Natural killer cell (primary cell): ENCODE measurements at regions not wholly inside any gene's neighbourhood (a gene's known extent, or its start where the extent isn't known, plus 50 kb on each side); places are given as distances from the start of the nearest gene placed in this dataset.
"Not testable (repeated sequence)": the region's sequence is repeated elsewhere in the genome, so short reads cannot be mapped to it uniquely, and the experiment has no call there.

Source experiments
- ATAC-seq, 3 donors: fragments of 150-1000 bp in 2 of 3; fragments of 200-7000 bp in 1 of 3; cut with Tn5 transposase; 1 replicate in 1 of 3; 2 replicates in 2 of 3; pipeline ENCODE4 v1.10.0; 2021; ENCODE audit warnings: mild to moderate bottlenecking in 2 of 3, moderate library complexity in 2 of 3
- DNase-seq, 2 donors: peaks; one replicate each; pipeline versions ENCODE4 v3.0.0 to v3.0.0-alpha.2; 2013 to 2021; ENCODE audit warnings: mixed read lengths in 1 of 2
- H3K27ac ChIP-seq: one replicate; pipeline ENCODE4 v1.5.1; 2013; ENCODE audit warnings: mild to moderate bottlenecking, low read length
- H3K27me3 ChIP-seq: one replicate; pipeline ENCODE4 v1.6.1; 2013; ENCODE audit warnings: low read length; ENCODE audit not compliant: control insufficient read depth, insufficient read depth
- H3K36me3 ChIP-seq: one replicate; pipeline ENCODE4 v1.6.1; 2013; ENCODE audit warnings: low read length; ENCODE audit not compliant: control insufficient read depth, insufficient read depth
- H3K4me1 ChIP-seq: one replicate; pipeline ENCODE4 v1.6.1; 2013; ENCODE audit warnings: low read length; ENCODE audit not compliant: control insufficient read depth, insufficient read depth
- H3K4me3 ChIP-seq: one replicate; pipeline ENCODE4 v1.5.1; 2013; ENCODE audit warnings: low read length
- H3K9me3 ChIP-seq: one replicate; pipeline ENCODE4 v1.6.1; 2013; ENCODE audit warnings: low read length; ENCODE audit not compliant: control insufficient read depth, insufficient read depth
- H3K27ac Mint-ChIP-seq, 2 donors: one replicate each; pipeline ENCODE4 v1.8.0; 2022; ENCODE audit warnings: mild to moderate bottlenecking in 2 of 2, mixed read lengths in 2 of 2, moderate library complexity in 1 of 2
- H3K27me3 Mint-ChIP-seq, 2 donors: one replicate each; pipeline ENCODE4 v1.8.0; 2022; ENCODE audit warnings: low read depth in 2 of 2, mixed read lengths in 2 of 2
- H3K36me3 Mint-ChIP-seq: one replicate; pipeline ENCODE4 v1.8.0; 2022; ENCODE audit warnings: mixed read lengths
- H3K4me1 Mint-ChIP-seq, 2 donors: one replicate each; pipeline ENCODE4 v1.8.0; 2022; ENCODE audit warnings: mixed read lengths in 2 of 2
- H3K4me3 Mint-ChIP-seq: one replicate; pipeline ENCODE4 v1.8.0; 2022; ENCODE audit warnings: mild to moderate bottlenecking, moderate library complexity, mixed read lengths
- H3K9me3 Mint-ChIP-seq, 2 donors: one replicate each; pipeline ENCODE4 v1.8.0; 2022; ENCODE audit warnings: mixed read lengths in 2 of 2
- WGBS: methylation state at CpG from one replicate; pipeline ENCODE4 v1.1.7; 2013; ENCODE audit warnings: missing lambda C conversion rate; ENCODE audit not compliant: insufficient coverage; 5-methylcytosine and 5-hydroxymethylcytosine counted together
- intact Hi-C: fragments of 100-400 bp; cut with micrococcal nuclease; formaldehyde crosslinking; loops from one replicate; pipeline ENCODE4 v1.14.2; 2022
- TF ChIP-seq, protein P1 (sequence below): fragments of 200-600 bp; IDR thresholded peaks from one replicate; pipeline ENCODE4 v1.8.0; 2022; ENCODE audit warnings: antibody characterized with exemption

DNA sequence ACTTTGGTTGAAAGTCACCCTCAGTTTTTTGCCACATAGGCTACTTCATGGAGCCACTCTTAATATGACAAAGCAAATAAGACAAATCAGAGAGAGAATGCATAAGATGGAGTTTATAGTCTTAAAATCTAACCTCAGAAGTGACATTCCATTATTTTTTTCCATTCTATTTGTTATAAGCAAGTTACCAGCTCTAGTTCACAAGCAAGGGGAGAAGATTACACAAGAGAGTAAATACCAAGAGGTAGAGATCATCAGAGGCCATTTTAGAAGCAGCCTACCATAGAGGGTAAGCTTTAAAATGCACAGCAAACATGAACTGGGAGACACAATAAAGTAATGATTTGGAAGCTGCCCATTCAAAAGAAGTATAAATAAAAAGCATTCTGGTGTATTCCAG, 651.3 kb upstream of the MEF2C start:
- no peaks in the 10 kb centered on the region for H3K9me3 Mint-ChIP-seq
- H3K36me3 Mint-ChIP-seq = no peaks in the 10 kb centered on the region
- H3K27ac ChIP-seq = no peak overlapping the region
- no peaks in the 10 kb centered on the region for H3K27me3 Mint-ChIP-seq
- ATAC-seq = no peak
- TF ChIP-seq, protein P1, sequence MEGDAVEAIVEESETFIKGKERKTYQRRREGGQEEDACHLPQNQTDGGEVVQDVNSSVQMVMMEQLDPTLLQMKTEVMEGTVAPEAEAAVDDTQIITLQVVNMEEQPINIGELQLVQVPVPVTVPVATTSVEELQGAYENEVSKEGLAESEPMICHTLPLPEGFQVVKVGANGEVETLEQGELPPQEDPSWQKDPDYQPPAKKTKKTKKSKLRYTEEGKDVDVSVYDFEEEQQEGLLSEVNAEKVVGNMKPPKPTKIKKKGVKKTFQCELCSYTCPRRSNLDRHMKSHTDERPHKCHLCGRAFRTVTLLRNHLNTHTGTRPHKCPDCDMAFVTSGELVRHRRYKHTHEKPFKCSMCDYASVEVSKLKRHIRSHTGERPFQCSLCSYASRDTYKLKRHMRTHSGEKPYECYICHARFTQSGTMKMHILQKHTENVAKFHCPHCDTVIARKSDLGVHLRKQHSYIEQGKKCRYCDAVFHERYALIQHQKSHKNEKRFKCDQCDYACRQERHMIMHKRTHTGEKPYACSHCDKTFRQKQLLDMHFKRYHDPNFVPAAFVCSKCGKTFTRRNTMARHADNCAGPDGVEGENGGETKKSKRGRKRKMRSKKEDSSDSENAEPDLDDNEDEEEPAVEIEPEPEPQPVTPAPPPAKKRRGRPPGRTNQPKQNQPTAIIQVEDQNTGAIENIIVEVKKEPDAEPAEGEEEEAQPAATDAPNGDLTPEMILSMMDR = no peak
- H3K36me3 ChIP-seq = no peaks in the 10 kb centered on the region
- H3K4me1 ChIP-seq = no peaks in the 10 kb centered on the region
- no peak overlapping the region for H3K27ac Mint-ChIP-seq
- no peak for DNase-seq
- no peaks in the 10 kb centered on the region for H3K4me1 Mint-ChIP-seq
- H3K27me3 ChIP-seq = no peaks in the 10 kb centered on the region
- H3K9me3 ChIP-seq = no peaks in the 10 kb centered on the region
- no peak overlapping the region for H3K4me3 Mint-ChIP-seq
- H3K4me3 ChIP-seq = no peak overlapping the region
- intact Hi-C loops = no loop called here

DNA sequence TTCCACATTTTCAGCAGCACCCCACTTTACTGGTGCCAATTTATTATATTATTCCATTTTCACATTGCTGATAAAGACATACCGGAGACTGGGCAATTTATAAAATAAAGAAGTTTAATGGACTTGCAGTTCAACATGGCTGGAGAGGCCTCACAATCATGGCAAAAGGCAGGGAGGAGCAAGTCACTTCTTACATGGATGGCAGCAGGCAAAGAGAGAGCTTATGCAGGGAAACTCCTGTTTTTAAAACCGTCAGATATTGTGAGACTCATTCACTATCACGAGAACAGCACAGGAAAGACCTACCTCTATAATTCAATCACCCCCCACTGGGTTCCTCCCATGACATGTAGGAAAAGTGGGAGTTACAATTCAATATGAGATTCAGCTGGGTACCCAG, 641.8 kb upstream of the MEF2C start:
- Mint-ChIP-seq H3K9me3 (peaks cover 2 to 8% of the 10 kb centered on the region in 2 donors), H3K27ac (no peak overlapping the region), H3K4me3 (no peak overlapping the region), H3K27me3 (no peaks in the 10 kb centered on the region), H3K36me3 (no peaks in the 10 kb centered on the region), H3K4me1 (no peaks in the 10 kb centered on the region)
- WGBS = 92% methylated on average over 3 of the region's 3 CpGs
- Histone ChIP-seq H3K9me3 (no peaks in the 10 kb centered on the region), H3K27ac (no peak overlapping the region), H3K4me3 (no peak overlapping the region), H3K36me3 (no peaks in the 10 kb centered on the region), H3K4me1 (no peaks in the 10 kb centered on the region), H3K27me3 (no peaks in the 10 kb centered on the region)
- TF ChIP-seq, protein P1 = no peak
- ATAC-seq (no peak), DNase-seq (no peak)
- intact Hi-C loops = no loop called here

DNA sequence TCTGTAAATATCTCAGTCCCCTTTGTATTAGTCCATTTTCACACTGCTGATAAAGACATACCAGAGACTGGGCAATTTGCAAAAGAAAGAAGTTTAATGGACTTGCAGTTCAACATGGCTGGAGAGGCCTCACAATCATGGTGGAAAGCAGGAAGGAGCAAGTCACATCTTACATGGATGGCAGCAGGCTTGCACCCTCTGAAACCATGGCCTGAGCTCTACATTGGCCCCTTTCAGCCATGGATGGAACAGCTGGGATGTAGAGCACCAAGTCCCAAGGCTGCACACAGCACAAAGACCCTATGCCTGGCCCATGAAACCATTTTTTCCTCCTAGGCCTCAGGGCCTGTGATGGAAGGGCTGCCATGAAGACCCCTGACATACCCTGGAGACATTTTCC, 640.9 kb upstream of the MEF2C start:
- DNase-seq, H3K4me1 ChIP-seq, H3K9me3 Mint-ChIP-seq, H3K27me3 Mint-ChIP-seq, H3K27me3 ChIP-seq, H3K4me3 ChIP-seq, ATAC-seq, H3K36me3 ChIP-seq, H3K36me3 Mint-ChIP-seq, intact Hi-C loops, H3K4me3 Mint-ChIP-seq, H3K4me1 Mint-ChIP-seq, H3K27ac Mint-ChIP-seq, H3K9me3 ChIP-seq, H3K27ac ChIP-seq: not testable (repeated sequence)

DNA sequence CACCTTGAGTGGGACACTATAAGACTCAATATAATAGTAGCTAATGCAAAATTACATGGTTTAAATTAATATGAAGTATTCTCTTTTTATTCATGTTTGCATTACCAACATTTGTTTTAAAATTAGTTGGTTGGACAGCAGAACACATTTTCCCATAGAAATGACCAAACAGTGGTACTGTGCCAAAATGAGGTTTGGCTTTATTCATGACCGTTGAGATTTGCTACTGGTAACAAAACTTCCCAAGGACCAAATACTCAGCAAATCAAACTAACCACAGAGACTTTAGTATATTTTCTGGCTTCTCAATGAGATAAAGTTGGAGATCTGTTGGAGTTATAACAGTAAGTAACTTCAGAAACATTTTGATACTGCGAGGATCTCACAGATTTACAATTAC, 637.8 kb upstream of the MEF2C start:
- TF ChIP-seq, protein P1 = no peak
- H3K27me3 ChIP-seq = no peaks in the 10 kb centered on the region
- Mint-ChIP-seq H3K36me3 (no peaks in the 10 kb centered on the region), H3K9me3 (peaks cover 2 to 7% of the 10 kb centered on the region in 2 donors), H3K27me3 (no peaks in the 10 kb centered on the region), H3K4me3 (no peak overlapping the region), H3K27ac (no peak overlapping the region), H3K4me1 (no peaks in the 10 kb centered on the region)
- ATAC-seq (no peak), DNase-seq (no peak)
- H3K27ac ChIP-seq = no peak overlapping the region
- 100% methylated on average over 1 of the region's 2 CpGs for WGBS
- intact Hi-C loops = no loop called here
- no peaks in the 10 kb centered on the region for H3K36me3 ChIP-seq
- H3K4me3 ChIP-seq = no peak overlapping the region
- no peaks in the 10 kb centered on the region for H3K9me3 ChIP-seq
- no peaks in the 10 kb centered on the region for H3K4me1 ChIP-seq
